Left ventricle myocardium inferior (tissue), 1 donor: ENCODE measurements at regions not wholly inside any gene's neighbourhood (a gene's known extent, or its start where the extent isn't known, plus 50 kb on each side); places are given as distances from the start of the nearest gene placed in this dataset.

Experiments used
- DNase-seq: peaks from one replicate; pipeline ENCODE4 v3.0.0-alpha.2; 2020
- H3K27ac ChIP-seq: fragments of 200-600 bp; replicated peaks from 2 replicates; pipeline ENCODE4 v1.8.0; 2021
- H3K27me3 ChIP-seq: fragments of 200-600 bp; 2 replicates; pipeline ENCODE4 v1.8.0; 2021; ENCODE audit warnings: low read depth
- H3K36me3 ChIP-seq: fragments of 200-600 bp; 2 replicates; pipeline ENCODE4 v1.8.0; 2021
- H3K4me1 ChIP-seq: fragments of 200-600 bp; 2 replicates; pipeline ENCODE4 v1.8.0; 2021
- H3K4me3 ChIP-seq: fragments of 200-600 bp; 2 replicates; pipeline ENCODE4 v1.8.0; 2021; ENCODE audit warnings: mild to moderate bottlenecking, moderate library complexity
- H3K9me3 ChIP-seq: fragments of 200-600 bp; replicated peaks from 2 replicates; pipeline ENCODE4 v1.8.0; 2021
- CTCF ChIP-seq: fragments of 200-600 bp; IDR thresholded peaks from 2 replicates; pipeline ENCODE4 v1.8.0; 2021; ENCODE audit warnings: antibody characterized with exemption, mild to moderate bottlenecking, borderline replicate concordance
- intact Hi-C: fragments of 100-400 bp; cut with micrococcal nuclease; formaldehyde crosslinking; loops from one replicate; pipeline ENCODE4 v1.11.0; 2022
- donor health status: DM: no; HTN: yes; CAD: no; lungs with severe emphysema.

GRCh38 chr3:103380391-103380790 is 945.6 kb downstream of the ZPLD1 start:
- no peak for DNase-seq
- Histone ChIP-seq H3K9me3 (no peaks in the 10 kb centered on the region), H3K4me3 (no peak overlapping the region), H3K27me3 (no peaks in the 10 kb centered on the region), H3K36me3 (no peaks in the 10 kb centered on the region), H3K27ac (no peak overlapping the region), H3K4me1 (no peaks in the 10 kb centered on the region)
- no peak for TF ChIP-seq CTCF
- intact Hi-C loops: no loop called here

GRCh38 chr3:103381296-103382079 is 946.7 kb downstream of the ZPLD1 start:
- no peaks in the 10 kb centered on the region for H3K36me3 ChIP-seq
- H3K9me3 ChIP-seq: no peaks in the 10 kb centered on the region
- H3K4me1 ChIP-seq: no peaks in the 10 kb centered on the region
- no peaks in the 10 kb centered on the region for H3K27me3 ChIP-seq
- no peak overlapping the region for H3K4me3 ChIP-seq
- H3K27ac ChIP-seq: no peak overlapping the region
- intact Hi-C loops: no loop called here
- no peak for DNase-seq
- TF ChIP-seq CTCF: no peak

- H3K27me3 ChIP-seq: no peaks in the 10 kb centered on the region
- no peak for TF ChIP-seq CTCF
- intact Hi-C loops: no loop called here
- H3K36me3 ChIP-seq: no peaks in the 10 kb centered on the region
- no peaks in the 10 kb centered on the region for H3K9me3 ChIP-seq
- no peak overlapping the region for H3K4me3 ChIP-seq
- no peaks in the 10 kb centered on the region for H3K4me1 ChIP-seq
- no peak for DNase-seq
- H3K27ac ChIP-seq: no peak overlapping the region
Measured at GRCh38 chr3:103385961-103386656, 951.3 kb downstream of the ZPLD1 start.

- H3K27me3 ChIP-seq: no peaks in the 10 kb centered on the region
- no peaks in the 10 kb centered on the region for H3K4me1 ChIP-seq
- H3K9me3 ChIP-seq: no peaks in the 10 kb centered on the region
- intact Hi-C loops: no loop called here
- TF ChIP-seq CTCF: no peak
- H3K4me3 ChIP-seq: no peak overlapping the region
- DNase-seq: no peak
- no peaks in the 10 kb centered on the region for H3K36me3 ChIP-seq
- no peak overlapping the region for H3K27ac ChIP-seq
Measured at GRCh38 chr3:103388214-103388613, 953.4 kb downstream of the ZPLD1 start.

- Histone ChIP-seq H3K4me1 (no peaks in the 10 kb centered on the region), H3K27me3 (no peaks in the 10 kb centered on the region), H3K36me3 (no peaks in the 10 kb centered on the region), H3K27ac (no peak overlapping the region), H3K9me3 (no peaks in the 10 kb centered on the region), H3K4me3 (no peak overlapping the region)
- TF ChIP-seq CTCF: no peak
- intact Hi-C loops: no loop called here
- no peak for DNase-seq
Measured at GRCh38 chr3:103389356-103389755, 954.5 kb downstream of the ZPLD1 start.
